AG20443 (cell line): ENCODE measurements at regions not wholly inside any gene's neighbourhood (a gene's known extent, or its start where the extent isn't known, plus 50 kb on each side); places are given as distances from the start of the nearest gene placed in this dataset.
"Not testable (repeated sequence)": the region's sequence is repeated elsewhere in the genome, so short reads cannot be mapped to it uniquely, and the experiment has no call there.

ENCODE experiments used
- DNase-seq: peaks from one replicate; pipeline ENCODE4 v3.0.0; 2012; ENCODE audit warnings: low spot score, mixed read lengths

DNA sequence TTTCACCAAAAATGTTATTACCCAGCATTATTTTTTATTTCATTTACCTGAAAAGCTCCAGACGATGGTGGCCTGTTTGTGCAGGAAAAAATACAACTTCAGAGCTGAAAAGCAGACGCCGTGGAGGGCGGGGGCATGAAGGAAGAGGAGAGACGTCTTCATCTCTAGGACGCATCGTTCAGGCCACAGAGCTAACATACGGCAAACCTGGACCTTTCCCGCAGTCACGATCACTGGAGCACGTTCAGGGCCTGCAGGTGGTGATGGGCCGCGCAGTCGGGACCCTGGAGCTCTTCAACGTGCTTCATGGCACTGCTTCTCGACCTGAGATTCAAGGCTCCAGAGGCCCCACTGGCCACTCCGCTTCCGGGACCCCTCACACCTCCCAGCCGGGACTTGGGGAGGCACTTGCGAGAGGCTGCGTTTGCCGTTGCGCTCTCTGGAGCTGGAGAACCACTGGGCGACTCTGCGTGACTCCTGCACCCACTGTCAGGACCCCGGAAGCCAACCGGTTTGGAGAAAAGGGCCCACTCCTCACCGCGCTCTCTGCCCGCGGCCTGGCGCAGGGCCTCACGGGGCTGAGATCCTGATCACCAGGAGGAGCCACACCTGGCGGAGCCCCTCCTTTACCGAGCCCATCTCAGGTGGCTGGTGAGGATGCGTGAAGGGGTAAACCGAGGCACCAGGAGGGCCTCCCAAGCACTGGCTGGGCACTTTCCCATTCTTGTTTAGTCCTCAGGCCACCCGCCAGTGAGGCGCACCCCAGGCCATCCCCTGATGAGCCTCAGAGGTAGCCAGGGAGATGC lies 164.4 kb upstream of the AFDN start:
- DNase-seq: no peak

GRCh38 chr6:167662881-167663205 lies 163.9 kb upstream of the AFDN start:
- no peak for DNase-seq

DNA sequence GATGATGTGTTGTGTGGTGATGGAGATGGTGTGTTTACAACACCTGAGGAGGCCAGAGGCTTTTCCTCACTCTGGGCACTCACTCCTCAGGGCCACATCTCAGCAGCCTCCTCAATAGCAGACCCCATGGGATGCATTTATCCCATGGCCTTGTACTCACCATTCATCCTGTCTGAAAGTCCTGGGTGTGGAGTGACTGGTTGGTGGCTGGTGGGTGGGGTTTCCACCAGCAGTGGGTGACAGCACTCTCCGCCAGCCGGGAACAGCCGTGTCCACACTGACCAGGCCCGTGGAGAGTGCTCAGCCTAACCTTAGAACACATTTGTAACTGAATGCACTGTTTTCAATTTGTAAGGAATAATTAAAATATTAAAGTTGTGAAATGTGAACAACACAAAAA lies 163.4 kb upstream of the AFDN start:
- DNase-seq: no peak

DNA sequence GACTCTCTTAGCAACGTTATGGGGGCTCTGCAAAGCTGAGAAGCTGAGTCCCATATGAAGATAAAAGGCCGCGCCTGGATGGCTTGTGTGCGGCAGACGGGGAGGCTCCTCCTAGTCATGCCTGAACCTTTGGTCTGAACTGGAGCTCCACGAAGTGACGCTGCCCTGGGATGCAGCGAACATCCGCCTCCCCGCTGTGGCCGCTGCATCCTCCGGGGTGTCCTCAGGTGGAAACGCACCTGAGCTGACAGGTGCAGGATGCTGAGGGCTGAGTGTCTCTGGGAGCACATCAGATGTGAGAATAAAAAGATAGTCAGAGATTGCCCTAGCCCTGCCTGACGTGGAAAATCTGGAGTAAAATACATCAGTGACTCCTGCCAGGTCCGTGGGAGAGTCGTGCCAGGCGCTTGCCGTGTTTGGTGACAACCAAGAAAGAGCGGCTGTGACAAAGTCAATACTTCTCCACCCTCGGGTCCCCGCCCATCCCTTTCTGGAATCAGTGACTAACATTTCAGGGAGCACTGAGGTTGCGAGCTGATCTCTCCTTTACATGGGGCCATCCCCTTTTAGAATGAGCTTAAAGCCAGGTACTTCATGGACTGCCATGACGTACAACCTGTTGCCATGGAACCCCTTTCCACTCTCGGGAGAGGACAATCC lies 162.8 kb upstream of the AFDN start:
- no peak for DNase-seq

DNA sequence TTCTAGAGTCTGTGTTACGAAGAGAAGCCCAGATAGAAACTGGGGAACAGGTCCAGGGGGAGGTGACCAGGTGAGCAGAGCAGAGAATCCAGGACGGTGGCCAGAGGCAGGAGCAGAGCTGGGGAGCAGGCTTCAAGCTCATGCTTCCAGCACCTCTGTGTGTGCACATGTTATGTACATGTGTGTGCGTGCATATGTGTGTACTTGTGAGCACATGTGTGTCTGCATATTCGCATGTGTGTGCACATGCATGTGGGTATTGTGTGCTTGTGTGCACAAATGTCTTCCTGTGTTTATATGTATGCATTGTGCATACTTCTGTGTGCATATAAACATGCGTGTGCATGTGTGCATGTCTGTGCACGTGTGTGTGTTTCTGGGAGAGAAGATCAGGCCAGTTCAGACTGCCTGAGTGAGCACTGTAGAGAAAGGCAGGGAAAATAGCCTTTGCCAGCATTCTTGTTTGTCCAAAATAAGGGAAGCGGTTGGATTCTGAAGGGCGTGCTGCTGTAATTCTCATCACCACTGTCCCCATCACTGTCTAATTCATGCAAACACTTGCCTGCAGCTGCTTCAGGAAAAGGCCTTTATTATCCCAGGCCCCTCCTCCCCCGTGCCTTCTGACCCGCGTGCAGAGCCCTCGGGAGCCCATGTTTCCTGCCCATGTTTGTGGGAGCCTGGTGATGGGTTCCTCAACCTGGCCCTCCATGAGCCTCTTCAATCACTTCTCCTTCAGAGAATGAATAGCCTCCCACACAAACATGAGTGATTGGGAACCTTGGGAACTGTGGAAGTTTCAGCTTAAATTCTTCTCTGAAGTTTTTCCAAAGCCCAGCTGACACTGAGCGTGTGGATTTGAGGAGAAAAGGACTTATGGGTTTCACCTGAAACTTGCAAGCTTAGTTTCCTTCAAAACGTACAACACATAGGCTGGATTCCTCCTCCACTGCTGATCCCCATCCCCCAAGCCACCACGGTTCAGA lies 161.7 kb upstream of the AFDN start:
- DNase-seq: no peak

- DNase-seq: no peak
Measured at GRCh38 chr6:167665698-167666330, 160.9 kb upstream of the AFDN start.

DNA sequence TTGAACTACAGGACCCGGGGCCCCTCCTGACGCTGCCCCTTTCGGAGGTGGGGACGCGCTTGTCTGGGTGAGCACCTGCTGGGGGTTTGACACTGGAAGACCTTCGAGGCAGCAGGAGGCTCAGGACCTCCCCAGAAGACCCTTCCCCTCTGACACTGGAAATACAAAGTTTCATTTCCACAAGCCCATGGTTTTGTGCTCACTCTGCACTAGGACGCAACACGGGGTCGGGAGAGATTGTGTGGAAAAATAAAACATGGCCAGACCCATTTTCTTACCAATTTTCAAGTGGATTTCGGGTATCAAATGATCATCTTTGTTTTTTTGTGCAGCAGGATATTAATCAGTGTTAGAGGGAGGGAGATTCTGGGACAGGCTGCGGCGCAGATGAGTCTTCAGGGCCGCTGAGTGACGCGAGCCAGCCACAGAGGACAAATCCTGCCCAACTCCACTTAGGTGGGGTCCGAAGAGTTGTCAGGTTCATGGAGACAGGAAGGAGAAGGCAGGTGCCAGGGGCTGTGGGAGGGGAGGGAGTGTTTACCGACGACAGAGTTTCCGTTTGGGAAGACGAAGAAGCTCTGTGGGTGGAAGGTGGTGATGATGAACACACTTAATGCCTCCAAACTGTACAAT lies 160.0 kb upstream of the AFDN start:
- no peak for DNase-seq

- DNase-seq: no peak
Measured at GRCh38 chr6:167667204-167668018, 159.3 kb upstream of the AFDN start.

GRCh38 chr6:167668019-167668753 lies 158.5 kb upstream of the AFDN start:
- DNase-seq: no peak

DNA sequence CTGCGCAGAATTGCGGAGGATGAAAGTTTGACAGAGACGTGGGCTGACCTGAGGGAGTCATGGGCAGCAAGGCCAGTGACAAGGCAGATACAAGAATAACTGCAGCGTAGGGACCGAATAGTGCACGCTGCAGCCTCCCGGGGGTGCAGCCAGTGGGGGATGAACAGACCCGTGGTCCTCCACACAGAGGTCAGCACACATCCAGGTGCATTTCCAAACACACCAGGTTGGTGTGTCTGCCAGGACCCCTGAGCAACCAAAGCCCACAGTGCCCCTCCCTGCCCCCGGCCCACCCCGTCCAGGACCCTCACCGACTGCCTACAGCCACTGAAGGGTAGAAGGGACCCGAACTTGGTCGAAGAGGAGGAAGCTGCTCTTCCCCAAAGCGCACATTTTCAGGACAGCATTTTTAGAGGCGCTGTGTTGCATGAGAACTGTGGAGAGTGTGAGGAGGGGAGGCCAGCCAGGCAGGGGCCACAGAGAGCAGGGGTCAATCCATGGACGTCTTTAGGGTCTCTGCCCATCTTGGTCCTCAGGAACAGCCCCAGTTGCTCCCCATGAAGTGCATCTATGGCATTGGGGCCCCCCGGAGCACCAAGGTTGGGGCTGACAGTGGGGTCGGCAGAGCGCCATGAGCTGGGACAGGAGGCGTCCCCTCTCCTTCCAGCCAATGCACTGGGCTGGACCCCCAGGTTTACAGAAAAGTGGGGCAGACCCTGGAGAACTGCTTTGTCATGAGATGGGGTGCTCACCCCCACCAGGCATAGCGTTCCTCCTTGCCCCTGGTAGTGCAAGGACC lies 157.8 kb upstream of the AFDN start:
- DNase-seq: no peak

DNA sequence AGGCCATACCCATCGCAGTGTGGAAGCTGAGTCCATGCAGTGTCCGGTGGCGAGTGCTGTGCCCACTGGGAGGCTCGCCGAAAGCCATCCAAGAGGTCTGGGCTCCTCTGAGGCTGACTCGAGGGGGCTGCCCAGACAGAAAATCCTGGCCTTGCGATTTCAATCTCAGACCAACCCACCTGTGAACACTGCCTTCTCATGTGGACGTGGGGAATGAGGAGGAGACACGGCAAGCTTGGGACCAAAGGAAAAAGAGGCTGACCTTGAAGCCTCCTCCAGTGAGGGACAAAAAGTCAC lies 157.2 kb upstream of the AFDN start:
- no peak for DNase-seq

GRCh38 chr6:167669870-167670802 lies 156.6 kb upstream of the AFDN start:
- no peak for DNase-seq

DNA sequence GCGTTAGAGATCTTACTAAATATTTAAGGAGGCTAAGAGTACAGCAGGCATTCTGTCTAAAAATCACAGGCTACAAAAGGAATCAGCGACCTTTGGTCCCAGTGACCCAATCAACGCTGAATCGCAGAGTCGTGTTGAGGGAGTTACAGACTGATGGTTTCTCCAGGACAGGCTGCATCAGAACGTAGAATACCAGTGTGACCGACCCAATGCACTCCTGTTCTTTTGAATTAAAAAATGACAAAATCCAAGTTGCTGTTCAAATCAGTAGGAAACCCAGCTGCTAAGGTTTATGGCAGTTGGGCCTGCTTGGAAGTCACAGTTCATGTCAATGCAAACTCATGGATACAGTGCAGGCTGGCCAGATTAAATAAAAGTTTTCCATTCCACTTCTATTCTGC lies 155.8 kb upstream of the AFDN start:
- no peak for DNase-seq

GRCh38 chr6:167671379-167671976 lies 155.2 kb upstream of the AFDN start:
- DNase-seq: not testable (repeated sequence)

GRCh38 chr6:167671977-167672687 lies 154.6 kb upstream of the AFDN start:
- DNase-seq: no peak

- DNase-seq: no peak
Measured at GRCh38 chr6:167672738-167673137, 154.0 kb upstream of the AFDN start.

GRCh38 chr6:167673946-167674345 lies 152.8 kb upstream of the AFDN start:
- DNase-seq: no peak
